Parathyroid adenoma (tissue), 2 donors: ENCODE measurements at regions not wholly inside any gene's neighbourhood (a gene's known extent, or its start where the extent isn't known, plus 50 kb on each side); places are given as distances from the start of the nearest gene placed in this dataset.
"Not testable (repeated sequence)": the region's sequence is repeated elsewhere in the genome, so short reads cannot be mapped to it uniquely, and the experiment has no call there.

Experiments
- H2AFZ ChIP-seq: fragments of 300-600 bp; sonication (generic); one replicate; pipeline ENCODE4 v1.7.0; 2017; ENCODE audit warnings: antibody characterized with exemption, mild to moderate bottlenecking
- H3K27ac ChIP-seq: fragments of 300-600 bp; sonication (generic); one replicate; pipeline ENCODE4 v1.7.0; 2017
- H3K27me3 ChIP-seq: fragments of 300-600 bp; sonication (generic); one replicate; pipeline ENCODE4 v1.7.0; 2017; ENCODE audit warnings: low read length; ENCODE audit not compliant: control insufficient read depth, insufficient read depth
- H3K36me3 ChIP-seq: fragments of 300-600 bp; sonication (generic); one replicate; pipeline ENCODE4 v1.7.0; 2017; ENCODE audit warnings: low read length; ENCODE audit not compliant: control insufficient read depth, insufficient read depth
- H3K4me1 ChIP-seq: fragments of 300-600 bp; sonication (generic); one replicate; pipeline ENCODE4 v1.7.0; 2017; ENCODE audit warnings: control low read depth
- H3K4me2 ChIP-seq: fragments of 300-600 bp; sonication (generic); one replicate; pipeline ENCODE4 v1.7.0; 2017; ENCODE audit warnings: low read length
- H3K4me3 ChIP-seq: fragments of 300-600 bp; sonication (generic); one replicate; pipeline ENCODE4 v1.7.0; 2017; ENCODE audit warnings: low read depth, low read length
- H3K79me2 ChIP-seq: fragments of 300-600 bp; sonication (generic); one replicate; pipeline ENCODE4 v1.7.0; 2017; ENCODE audit warnings: control low read depth
- H3K9ac ChIP-seq: fragments of 300-600 bp; sonication (generic); one replicate; pipeline ENCODE4 v1.7.0; 2017; ENCODE audit warnings: mild to moderate bottlenecking
- H3K9me3 ChIP-seq: fragments of 300-600 bp; sonication (generic); one replicate; pipeline ENCODE4 v1.7.0; 2017; ENCODE audit warnings: low read length; ENCODE audit not compliant: control insufficient read depth
- CTCF ChIP-seq: fragments of 300-600 bp; sonication (generic); IDR thresholded peaks from one replicate; pipeline ENCODE4 v1.7.0; 2017; ENCODE audit warnings: antibody characterized with exemption, mild to moderate bottlenecking
- donor health status: primary hyperparathyroidism.

DNA sequence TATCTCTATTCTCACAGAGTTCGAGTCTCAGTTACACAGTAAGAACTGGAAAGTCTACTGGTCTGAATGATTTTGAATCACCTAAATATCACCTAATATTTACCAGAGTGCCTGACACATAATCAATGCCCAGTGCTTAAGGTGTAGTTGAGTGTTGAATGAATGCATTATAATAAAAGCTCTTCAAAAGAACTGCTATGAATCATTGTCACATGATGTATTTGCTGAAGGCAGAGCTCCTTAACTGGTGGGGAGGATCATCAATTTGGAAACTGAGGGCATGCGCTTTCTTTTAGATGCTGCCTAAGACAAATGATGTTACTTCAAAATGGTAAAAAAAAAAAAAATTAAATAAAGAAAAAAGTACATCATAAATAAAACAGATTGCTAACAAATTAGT lies 359.4 kb upstream of the KIF2B start:
- Histone ChIP-seq H2AFZ (no peak overlapping the region), H3K36me3 (no peaks in the 10 kb centered on the region), H3K9ac (no peak overlapping the region), H3K4me2 (no peak overlapping the region), H3K9me3 (no peaks in the 10 kb centered on the region), H3K27me3 (no peaks in the 10 kb centered on the region), H3K27ac (no peak overlapping the region), H3K4me1 (no peaks in the 10 kb centered on the region), H3K4me3 (no peak overlapping the region), H3K79me2 (no peaks in the 10 kb centered on the region)
- TF ChIP-seq CTCF: no peak

DNA sequence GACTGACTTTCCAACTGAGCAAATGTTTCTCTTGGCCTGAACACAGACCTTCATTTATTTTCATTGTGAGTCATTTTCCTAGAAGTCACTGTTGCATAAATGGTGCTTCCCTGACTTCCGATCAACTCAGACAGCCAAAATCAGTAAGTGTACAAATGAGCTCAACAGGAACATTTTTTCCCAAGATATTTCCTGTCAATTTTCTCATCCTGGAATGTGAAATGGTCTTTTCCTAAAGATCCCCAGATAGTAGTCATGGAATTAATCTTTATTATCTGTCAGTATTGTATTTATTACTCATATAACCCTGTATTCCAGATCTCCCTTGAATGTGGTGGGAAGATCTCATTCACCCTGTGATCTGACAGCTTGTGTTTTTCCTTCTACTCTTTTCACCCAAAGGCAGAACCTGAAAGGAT lies 360.3 kb upstream of the KIF2B start:
- no peak overlapping the region for H3K4me3 ChIP-seq
- H3K4me1 ChIP-seq: no peaks in the 10 kb centered on the region
- H2AFZ ChIP-seq: no peak overlapping the region
- no peak overlapping the region for H3K27ac ChIP-seq
- no peaks in the 10 kb centered on the region for H3K36me3 ChIP-seq
- no peak for TF ChIP-seq CTCF
- H3K9ac ChIP-seq: no peak overlapping the region
- no peaks in the 10 kb centered on the region for H3K27me3 ChIP-seq
- H3K79me2 ChIP-seq: no peaks in the 10 kb centered on the region
- no peaks in the 10 kb centered on the region for H3K9me3 ChIP-seq
- no peak overlapping the region for H3K4me2 ChIP-seq

DNA sequence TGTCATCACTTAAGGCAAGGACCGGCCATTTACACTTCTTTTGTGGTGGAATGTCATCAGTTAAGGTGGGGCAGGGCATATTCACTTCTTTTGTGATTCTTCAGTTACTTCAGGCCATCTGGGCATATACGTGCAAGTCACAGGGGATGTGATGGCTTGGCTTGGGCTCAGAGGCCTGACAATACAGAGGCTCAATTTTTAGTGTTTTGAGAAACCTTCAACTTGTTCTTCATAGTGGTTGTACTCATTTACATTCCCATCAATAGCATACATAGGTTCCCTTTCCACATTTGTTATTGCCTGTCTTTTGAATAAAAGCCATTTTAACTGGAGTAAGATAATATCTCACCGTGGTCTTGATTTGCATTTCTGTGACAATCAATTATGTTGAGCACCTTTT lies 366.8 kb upstream of the KIF2B start:
- not testable (repeated sequence) for H2AFZ ChIP-seq, H3K36me3 ChIP-seq, H3K9me3 ChIP-seq, H3K9ac ChIP-seq, H3K4me3 ChIP-seq, H3K27me3 ChIP-seq, H3K79me2 ChIP-seq, H3K4me1 ChIP-seq, H3K27ac ChIP-seq, H3K4me2 ChIP-seq

DNA sequence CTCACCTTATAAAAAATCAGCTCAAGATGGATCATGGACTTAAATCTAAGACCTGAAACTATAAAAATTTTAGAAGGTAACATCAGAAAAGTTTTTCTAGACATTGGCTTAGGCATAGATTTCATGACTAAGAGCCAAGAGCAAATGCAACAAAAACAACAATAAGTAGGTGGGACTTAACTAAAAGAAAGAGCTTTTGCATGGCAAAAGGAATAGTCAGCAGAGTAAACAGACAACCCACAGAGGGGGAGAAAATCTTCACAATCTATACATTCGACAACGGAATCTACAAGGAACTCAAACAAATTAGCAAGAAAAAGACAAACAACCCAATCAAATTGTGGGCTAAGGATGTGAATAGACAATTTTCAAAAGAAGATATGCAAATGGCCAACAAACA lies 368.4 kb upstream of the KIF2B start:
- no peak overlapping the region for H3K9ac ChIP-seq
- H3K36me3 ChIP-seq: no peaks in the 10 kb centered on the region
- no peak overlapping the region for H2AFZ ChIP-seq
- no peak for TF ChIP-seq CTCF
- H3K9me3 ChIP-seq: peaks cover 3% of the 10 kb centered on the region
- no peak overlapping the region for H3K27ac ChIP-seq
- no peaks in the 10 kb centered on the region for H3K4me1 ChIP-seq
- H3K4me3 ChIP-seq: no peak overlapping the region
- no peaks in the 10 kb centered on the region for H3K27me3 ChIP-seq
- no peak overlapping the region for H3K4me2 ChIP-seq
- no peaks in the 10 kb centered on the region for H3K79me2 ChIP-seq

- Histone ChIP-seq H3K4me2 (no peak overlapping the region), H3K27me3 (no peaks in the 10 kb centered on the region), H3K36me3 (no peaks in the 10 kb centered on the region), H3K4me3 (no peak overlapping the region), H3K27ac (no peak overlapping the region), H2AFZ (no peak overlapping the region), H3K9ac (no peak overlapping the region), H3K79me2 (no peaks in the 10 kb centered on the region), H3K9me3 (peaks cover 3% of the 10 kb centered on the region), H3K4me1 (no peaks in the 10 kb centered on the region)
- TF ChIP-seq CTCF: no peak
Observed at GRCh38 chr17:53449324-53449723, 373.4 kb upstream of the KIF2B start.
